Stimulated activated naive CD8-positive, alpha-beta T cell treated with anti-CD3 and anti-CD28 coated beads, Interleukin-15, amount 100 ng/mL, for 72 hours (primary cell): ENCODE measurements at regions not wholly inside any gene's neighbourhood (a gene's known extent, or its start where the extent isn't known, plus 50 kb on each side); places are given as distances from the start of the nearest gene placed in this dataset.
"Not testable (repeated sequence)": the region's sequence is repeated elsewhere in the genome, so short reads cannot be mapped to it uniquely, and the experiment has no call there.

Experiments
- ATAC-seq: fragments of 150-1000 bp; cut with Tn5 transposase; 2 replicates; pipeline ENCODE4 v1.10.0; 2021; ENCODE audit warnings: mild to moderate bottlenecking, moderate library complexity
- DNase-seq, 2 donors: peaks; one replicate each; pipeline ENCODE4 v3.0.0; 2021 to 2022
- H3K27ac Mint-ChIP-seq, 2 donors: one replicate each; pipeline ENCODE4 v1.8.0; 2022; ENCODE audit warnings: mild to moderate bottlenecking in 2 of 2, mixed read lengths in 2 of 2, moderate library complexity in 2 of 2
- H3K27me3 Mint-ChIP-seq: one replicate; pipeline ENCODE4 v1.8.0; 2022; ENCODE audit warnings: mixed read lengths
- H3K4me1 Mint-ChIP-seq: one replicate; pipeline ENCODE4 v1.8.0; 2022; ENCODE audit warnings: mild to moderate bottlenecking, mixed read lengths
- H3K4me3 Mint-ChIP-seq, 2 donors: one replicate each; pipeline ENCODE4 v1.8.0; 2022; ENCODE audit warnings: mild to moderate bottlenecking in 2 of 2, mixed read lengths in 2 of 2, moderate library complexity in 1 of 2
- H3K9me3 Mint-ChIP-seq, 2 donors: one replicate each; pipeline ENCODE4 v1.8.0; 2022; ENCODE audit warnings: mixed read lengths in 2 of 2

DNA sequence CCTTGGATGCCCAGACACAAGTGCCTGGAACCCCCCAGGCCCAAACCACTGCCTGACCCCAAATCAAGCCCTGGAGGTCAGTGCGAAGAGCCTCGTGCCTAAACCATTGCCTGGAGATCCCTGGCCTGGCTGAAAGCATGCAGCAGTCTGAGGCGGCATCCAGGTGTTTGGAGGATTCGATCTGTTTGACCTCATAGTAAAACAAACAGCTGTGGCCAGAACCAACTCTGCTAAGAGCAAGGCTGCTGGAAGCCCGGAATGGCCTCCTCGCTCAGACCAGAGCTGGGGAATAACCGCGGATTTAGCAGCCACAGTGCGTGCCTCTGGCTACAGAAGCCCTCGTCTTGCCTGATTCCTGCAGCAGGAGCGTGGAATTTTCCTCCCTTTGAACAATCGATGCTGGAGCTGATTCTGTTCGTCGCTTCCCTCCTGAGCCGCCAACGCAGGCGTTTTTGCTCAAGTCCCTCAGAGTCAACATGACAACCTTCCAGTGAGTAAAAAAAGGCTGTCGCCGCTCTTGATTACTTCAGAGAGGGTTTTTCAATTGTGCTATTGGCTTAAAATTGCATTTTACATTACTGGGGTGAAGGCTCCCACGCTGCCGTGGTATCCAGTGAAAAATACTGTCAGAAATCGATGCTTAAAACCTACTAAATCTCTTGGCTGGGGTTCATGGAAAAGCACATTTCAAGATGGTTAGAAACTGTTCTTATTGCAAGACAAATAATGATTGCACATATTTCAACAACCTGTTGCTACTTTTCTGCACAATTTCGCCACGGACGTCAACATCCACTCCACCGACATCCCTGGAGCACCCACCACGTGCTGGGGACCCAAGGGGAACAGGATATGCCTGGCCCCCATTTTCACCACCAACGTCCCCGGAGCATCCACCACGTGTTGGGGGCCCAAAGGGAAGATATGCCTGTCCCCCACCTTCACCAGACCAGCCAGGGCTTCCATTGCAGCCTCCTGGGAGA, 190.0 kb downstream of the OLFM1 start:
- Mint-ChIP-seq H3K9me3 (no peaks in the 10 kb centered on the region), H3K4me3 (no peak overlapping the region), H3K27ac (no peak overlapping the region), H3K27me3 (peaks cover 12% of the 10 kb centered on the region), H3K4me1 (peaks cover 9% of the 10 kb centered on the region)
- ATAC-seq, result no peak
- DNase-seq, result no peak

- ATAC-seq (no peak), DNase-seq (no peak)
- H3K4me1 Mint-ChIP-seq, result peaks cover 9% of the 10 kb centered on the region
- H3K27me3 Mint-ChIP-seq, result peaks cover 12% of the 10 kb centered on the region
- H3K27ac Mint-ChIP-seq, result no peak overlapping the region
- no peaks in the 10 kb centered on the region for H3K9me3 Mint-ChIP-seq
- no peak overlapping the region for H3K4me3 Mint-ChIP-seq
Observed at GRCh38 chr9:135278586-135278985, 191.1 kb downstream of the OLFM1 start.

DNA sequence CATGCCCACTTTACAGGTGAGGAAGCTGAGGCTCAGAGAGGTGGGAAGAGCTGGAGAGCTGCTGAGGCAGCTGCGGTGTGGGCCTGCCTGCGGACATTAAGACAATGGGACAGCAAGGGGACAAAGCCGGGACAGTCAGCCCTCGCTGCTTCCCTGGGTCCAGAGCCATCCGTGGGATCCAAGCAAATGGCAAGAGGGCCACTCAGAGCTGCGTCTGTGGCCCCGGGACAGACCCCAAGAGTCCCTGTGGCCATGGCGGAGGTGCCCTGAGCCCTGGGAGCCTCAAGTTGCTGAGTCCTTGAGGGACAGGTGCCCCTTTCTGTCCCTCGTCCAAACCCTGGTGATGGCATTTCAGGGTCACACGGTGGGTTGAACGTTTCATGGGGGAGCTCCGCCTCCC, 191.9 kb downstream of the OLFM1 start:
- DNase-seq, result no peak
- ATAC-seq, result no peak
- H3K27me3 Mint-ChIP-seq, result peaks cover 12% of the 10 kb centered on the region
- H3K9me3 Mint-ChIP-seq, result no peaks in the 10 kb centered on the region
- H3K4me1 Mint-ChIP-seq, result peaks cover 9% of the 10 kb centered on the region
- H3K4me3 Mint-ChIP-seq, result no peak overlapping the region
- no peak overlapping the region for H3K27ac Mint-ChIP-seq

- H3K4me3 Mint-ChIP-seq, result no peak overlapping the region
Observed at GRCh38 chr9:135279834-135280393, 192.4 kb downstream of the OLFM1 start.

DNA sequence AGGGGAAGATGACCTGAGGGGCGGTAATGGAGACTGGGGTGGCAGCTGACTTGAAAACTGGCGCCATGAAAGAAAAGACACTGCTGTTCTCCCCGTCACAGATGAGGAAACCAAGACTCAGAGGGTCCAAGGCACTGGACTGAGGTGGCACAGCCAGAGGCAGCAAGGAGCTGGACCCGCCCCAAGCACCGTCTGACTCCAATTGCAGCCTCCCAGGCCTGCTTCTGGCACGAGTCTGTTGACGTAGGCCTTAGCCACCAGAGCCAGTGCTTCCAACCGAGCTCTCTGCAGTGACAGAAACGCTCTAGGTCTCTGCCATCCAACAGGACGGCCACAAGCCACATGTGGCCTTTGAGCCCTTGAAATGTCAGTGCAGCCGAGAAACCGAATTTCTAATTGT, 193.2 kb downstream of the OLFM1 start:
- no peak for ATAC-seq
- no peak for DNase-seq
- Mint-ChIP-seq H3K4me1 (peaks cover 9% of the 10 kb centered on the region), H3K27me3 (peaks cover 12% of the 10 kb centered on the region), H3K4me3 (no peak overlapping the region), H3K9me3 (peaks cover 0 to 5% of the 10 kb centered on the region in 2 donors), H3K27ac (no peak overlapping the region)

More at GRCh38 chr9:135279834-135280393, 192.4 kb downstream of the OLFM1 start:
- DNase-seq (no peak), ATAC-seq (no peak)
- Mint-ChIP-seq H3K27ac (no peak overlapping the region), H3K4me1 (peaks cover 9% of the 10 kb centered on the region), H3K27me3 (peaks cover 12% of the 10 kb centered on the region), H3K9me3 (no peaks in the 10 kb centered on the region)

GRCh38 chr9:135281151-135281550, 193.7 kb downstream of the OLFM1 start:
- Mint-ChIP-seq H3K27me3 (peaks cover 8% of the 10 kb centered on the region), H3K4me3 (no peak overlapping the region), H3K27ac (no peak overlapping the region), H3K9me3 (peaks cover 0 to 10% of the 10 kb centered on the region in 2 donors), H3K4me1 (peaks cover 9% of the 10 kb centered on the region)
- ATAC-seq (no peak), DNase-seq (no peak)

DNA sequence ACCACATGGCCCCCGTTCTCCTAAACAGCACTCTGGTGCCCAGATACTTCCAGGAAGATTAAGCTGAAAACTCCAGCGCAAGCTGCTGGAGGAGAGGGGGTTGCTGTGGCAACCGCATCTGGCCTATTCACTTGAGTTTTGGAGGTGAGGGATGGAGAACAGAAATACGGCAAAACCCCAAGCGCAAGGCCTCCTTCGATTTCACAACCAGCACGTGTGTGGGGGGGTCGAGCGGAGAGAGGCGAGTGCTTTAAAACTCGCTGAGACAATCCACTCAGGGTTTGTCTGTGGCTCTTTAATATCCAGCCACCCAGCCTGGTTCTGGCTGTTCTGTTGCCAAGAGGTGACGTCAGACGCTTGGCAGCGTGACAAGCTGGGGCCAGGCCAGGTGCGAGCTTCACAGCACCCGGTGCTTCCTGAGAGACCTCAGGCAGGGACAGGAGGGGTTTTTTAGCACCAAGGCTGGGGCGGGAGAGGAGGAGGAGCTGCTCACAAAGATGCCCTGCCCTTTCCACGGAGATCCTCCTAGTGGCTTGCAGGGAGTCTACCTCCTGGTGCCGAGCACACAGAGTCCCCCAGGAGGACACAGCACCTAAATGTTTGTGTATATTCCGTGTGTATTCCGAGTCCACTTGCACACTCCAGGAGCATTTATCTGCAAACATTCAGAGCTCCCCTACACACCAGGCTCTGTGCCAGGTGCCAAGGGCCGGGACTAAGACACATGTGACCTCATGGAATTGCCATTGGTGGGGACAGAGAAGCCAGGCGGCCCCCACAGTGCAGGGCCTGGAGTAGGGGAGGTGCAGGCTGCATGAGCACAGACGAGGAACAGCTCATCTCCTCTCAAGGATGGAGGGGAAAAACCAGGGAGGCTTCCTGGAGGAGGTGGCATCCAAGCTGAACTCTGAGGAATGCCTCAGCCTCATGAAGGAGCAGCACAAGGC, 194.6 kb downstream of the OLFM1 start:
- ATAC-seq, result peak; percentile 28

DNA sequence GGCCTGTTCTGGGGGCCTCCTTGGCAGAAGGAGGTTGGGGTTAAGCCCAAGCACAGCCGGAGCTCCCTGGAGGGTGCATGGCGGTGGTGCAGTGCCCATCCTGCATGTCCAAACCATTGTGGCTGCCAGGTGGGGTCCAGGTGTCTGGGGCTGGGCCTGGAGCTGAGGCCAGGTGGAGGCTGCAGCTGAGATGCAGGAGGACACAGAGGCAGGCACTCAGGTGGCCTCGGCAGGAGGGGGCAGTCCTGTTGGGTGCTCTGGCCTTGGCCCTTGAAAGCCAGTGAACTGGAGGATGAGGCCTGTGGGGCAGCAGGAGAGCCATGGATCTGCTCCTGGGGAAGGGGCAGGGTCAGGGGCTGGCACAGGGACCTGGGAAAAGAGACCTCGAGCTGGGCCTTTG, 195.3 kb downstream of the OLFM1 start:
- DNase-seq, result no peak
- Mint-ChIP-seq H3K4me3 (no peak overlapping the region), H3K27ac (no peak overlapping the region), H3K9me3 (peaks cover 0 to 16% of the 10 kb centered on the region in 2 donors), H3K4me1 (peaks cover 9% of the 10 kb centered on the region), H3K27me3 (no peaks in the 10 kb centered on the region)
- ATAC-seq, result no peak

More for the DNA sequence above, 194.6 kb downstream of the OLFM1 start:
- Mint-ChIP-seq H3K27ac (peak overlapping the region; percentile 42 to 61), H3K4me1 (peaks cover 9% of the 10 kb centered on the region), H3K4me3 (no peak overlapping the region), H3K9me3 (peaks cover 0 to 16% of the 10 kb centered on the region in 2 donors), H3K27me3 (no peaks in the 10 kb centered on the region)
- DNase-seq, result peak in 1 of 2 donors; percentile 23

GRCh38 chr9:135283671-135284070, 195.9 kb upstream of the PPP1R26 start:
- Mint-ChIP-seq H3K9me3 (peaks cover 0 to 16% of the 10 kb centered on the region in 2 donors), H3K4me1 (peaks cover 9% of the 10 kb centered on the region), H3K4me3 (no peak overlapping the region), H3K27me3 (no peaks in the 10 kb centered on the region), H3K27ac (no peak overlapping the region)
- DNase-seq (no peak), ATAC-seq (no peak)

DNA sequence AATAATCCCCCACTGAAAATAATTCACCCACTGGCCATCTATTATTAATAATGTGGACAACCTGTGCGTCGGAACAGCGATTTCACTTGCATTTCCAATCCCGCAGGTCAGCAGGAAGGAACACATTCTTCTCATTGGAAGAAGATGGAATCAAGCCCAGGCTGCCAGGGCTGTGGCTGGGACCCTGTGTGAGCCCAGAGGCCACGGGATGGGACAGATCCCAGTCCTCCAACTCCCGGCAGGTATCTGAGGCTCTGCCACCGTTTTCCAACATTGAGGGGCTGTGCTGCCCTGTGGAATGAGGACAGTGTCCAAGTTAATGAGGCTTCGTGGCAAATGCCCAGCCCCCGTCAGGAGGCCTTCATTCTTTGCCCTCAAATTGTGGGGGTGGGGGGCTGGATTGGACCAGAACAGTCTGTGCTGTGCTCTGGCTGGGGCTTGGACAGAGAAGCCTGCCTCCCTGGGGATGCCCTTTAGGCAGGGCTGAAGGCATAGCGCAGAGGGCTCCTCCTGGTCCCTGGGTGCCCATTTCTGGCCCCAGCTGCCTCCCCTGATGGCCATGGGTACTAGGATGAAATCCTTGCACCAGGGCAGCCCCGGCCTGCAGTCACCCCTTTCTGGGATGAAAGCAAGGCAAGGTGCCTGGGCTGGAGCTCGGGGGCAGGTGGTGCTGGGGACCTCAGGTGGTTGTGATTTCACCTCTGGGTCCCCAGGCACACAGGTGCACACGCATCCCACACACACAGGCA, 195.0 kb upstream of the PPP1R26 start:
- H3K27ac Mint-ChIP-seq, result no peak overlapping the region
- DNase-seq, result no peak
- H3K9me3 Mint-ChIP-seq, result peaks cover 0 to 16% of the 10 kb centered on the region in 2 donors
- H3K27me3 Mint-ChIP-seq, result peaks cover 7% of the 10 kb centered on the region
- H3K4me3 Mint-ChIP-seq, result no peak overlapping the region
- H3K4me1 Mint-ChIP-seq, result peaks cover 9% of the 10 kb centered on the region
- ATAC-seq, result no peak

DNA sequence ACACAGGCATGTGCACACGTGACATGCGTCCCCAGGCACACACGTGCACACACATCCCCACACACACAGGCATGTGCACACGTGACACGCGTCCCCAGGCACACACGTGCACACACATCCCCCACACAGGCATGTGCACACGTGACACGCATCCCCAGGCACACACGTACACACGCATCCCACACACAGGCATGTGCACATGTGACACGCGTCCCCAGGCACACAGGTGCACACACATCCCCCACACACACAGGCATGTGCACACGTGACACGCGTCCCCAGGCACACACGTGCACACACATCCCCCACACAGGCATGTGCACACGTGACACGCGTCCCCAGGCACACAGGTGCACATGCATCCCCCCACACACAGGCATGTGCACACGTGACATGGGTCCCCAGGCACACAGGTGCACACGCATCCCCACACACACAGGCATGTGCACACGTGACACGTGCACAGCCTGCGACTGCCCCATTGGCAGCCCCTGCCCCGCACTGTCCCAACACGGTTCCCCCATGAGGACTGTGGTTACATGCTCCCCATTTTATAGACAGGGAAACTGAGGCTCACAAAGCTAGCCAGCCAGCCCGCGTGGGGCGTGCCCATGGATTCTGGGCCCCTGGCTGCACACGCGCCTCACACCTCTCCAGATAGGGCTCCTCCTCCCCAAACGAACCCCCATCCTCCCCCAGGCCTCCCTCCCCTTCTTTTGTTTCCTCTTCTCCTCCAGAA, 193.2 kb upstream of the PPP1R26 start:
- not testable (repeated sequence) for H3K4me1 Mint-ChIP-seq, DNase-seq, ATAC-seq, H3K27ac Mint-ChIP-seq, H3K4me3 Mint-ChIP-seq
- peaks cover 24% of the 10 kb centered on the region for H3K27me3 Mint-ChIP-seq
- peaks cover 0 to 16% of the 10 kb centered on the region in 2 donors for H3K9me3 Mint-ChIP-seq

- DNase-seq, result no peak
- no peak overlapping the region for H3K4me3 Mint-ChIP-seq
- ATAC-seq, result no peak
- peaks cover 3% of the 10 kb centered on the region for H3K4me1 Mint-ChIP-seq
- no peak overlapping the region for H3K27ac Mint-ChIP-seq
- peaks cover 24% of the 10 kb centered on the region for H3K27me3 Mint-ChIP-seq
- H3K9me3 Mint-ChIP-seq, result peaks cover 0 to 16% of the 10 kb centered on the region in 2 donors
Observed at GRCh38 chr9:135286961-135287360, 192.6 kb upstream of the PPP1R26 start.

GRCh38 chr9:135287627-135288026, 192.0 kb upstream of the PPP1R26 start:
- H3K9me3 Mint-ChIP-seq, result peaks cover 0 to 16% of the 10 kb centered on the region in 2 donors

GRCh38 chr9:135288054-135288453, 191.5 kb upstream of the PPP1R26 start:
- Mint-ChIP-seq H3K27ac (no peak overlapping the region), H3K27me3 (peaks cover 24% of the 10 kb centered on the region), H3K9me3 (peaks cover 0 to 16% of the 10 kb centered on the region in 2 donors), H3K4me1 (no peaks in the 10 kb centered on the region), H3K4me3 (no peak overlapping the region)
- DNase-seq (no peak), ATAC-seq (no peak)

More at GRCh38 chr9:135287627-135288026, 192.0 kb upstream of the PPP1R26 start:
- no peak overlapping the region for H3K4me3 Mint-ChIP-seq
- no peak for ATAC-seq
- H3K27me3 Mint-ChIP-seq, result peaks cover 24% of the 10 kb centered on the region
- H3K4me1 Mint-ChIP-seq, result no peaks in the 10 kb centered on the region
- DNase-seq, result no peak
- H3K27ac Mint-ChIP-seq, result no peak overlapping the region
